GM18858 (cell line): ENCODE measurements at regions not wholly inside any gene's neighbourhood (a gene's known extent, or its start where the extent isn't known, plus 50 kb on each side); places are given as distances from the start of the nearest gene placed in this dataset.
"Not testable (repeated sequence)": the region's sequence is repeated elsewhere in the genome, so short reads cannot be mapped to it uniquely, and the experiment has no call there.

Source experiments
- ATAC-seq: cut with Tn5 transposase; IDR thresholded peaks from one replicate; pipeline ENCODE4 v1.9.1; 2021; ENCODE audit not compliant: unreplicated experiment

DNA sequence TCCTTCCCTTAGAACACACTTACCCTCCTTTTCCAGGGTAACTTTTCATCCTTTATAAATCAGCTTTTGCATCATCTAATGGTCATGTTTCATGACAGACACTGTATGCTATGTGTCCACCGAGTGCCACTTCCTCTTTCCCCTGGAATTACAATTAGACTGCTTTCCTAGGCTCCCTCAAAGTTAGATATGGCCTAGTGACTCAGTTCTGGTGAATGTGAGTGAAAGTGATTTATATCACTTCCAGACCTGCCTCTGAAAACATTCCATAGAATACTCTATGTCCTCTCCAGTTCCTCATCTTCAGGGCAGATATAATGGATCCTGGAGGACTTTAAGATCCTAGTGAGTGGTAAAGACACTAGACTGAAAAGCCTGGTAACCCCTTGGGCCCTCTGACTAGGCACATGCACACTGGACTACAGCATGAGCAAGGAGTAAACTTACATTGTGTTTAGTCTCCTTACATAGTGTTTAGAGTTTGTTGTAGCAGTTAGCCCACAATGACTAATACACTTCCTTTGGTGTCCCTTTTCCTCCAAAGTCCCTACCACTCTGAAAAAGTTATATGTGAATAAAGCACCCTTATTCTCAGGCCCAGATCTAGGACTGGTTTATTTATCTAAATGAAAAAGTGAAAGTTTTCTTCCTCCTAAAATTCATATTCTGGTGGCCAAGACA lies 59.3 kb downstream of the GPR88 start:
- ATAC-seq, result no peak

DNA sequence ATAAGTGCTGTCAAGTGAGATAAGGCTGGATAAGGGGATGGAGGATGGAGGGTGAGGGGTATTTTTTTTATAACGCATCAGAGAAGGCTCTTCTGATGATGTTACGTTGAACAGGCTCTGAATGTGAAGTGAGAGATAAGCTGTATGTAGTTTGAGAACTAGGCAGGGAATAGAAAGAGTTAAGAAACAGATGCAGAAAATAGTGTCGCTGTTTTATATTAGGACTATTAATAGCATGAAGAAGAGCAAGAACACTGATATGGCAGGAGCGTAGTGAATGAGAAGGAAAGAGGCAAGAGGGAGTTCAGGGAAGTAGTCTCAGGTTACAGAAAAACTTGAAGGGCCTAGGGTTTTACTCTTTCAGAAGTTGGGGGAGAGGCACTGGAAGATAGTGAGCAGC lies 59.8 kb downstream of the GPR88 start:
- ATAC-seq, result no peak

DNA sequence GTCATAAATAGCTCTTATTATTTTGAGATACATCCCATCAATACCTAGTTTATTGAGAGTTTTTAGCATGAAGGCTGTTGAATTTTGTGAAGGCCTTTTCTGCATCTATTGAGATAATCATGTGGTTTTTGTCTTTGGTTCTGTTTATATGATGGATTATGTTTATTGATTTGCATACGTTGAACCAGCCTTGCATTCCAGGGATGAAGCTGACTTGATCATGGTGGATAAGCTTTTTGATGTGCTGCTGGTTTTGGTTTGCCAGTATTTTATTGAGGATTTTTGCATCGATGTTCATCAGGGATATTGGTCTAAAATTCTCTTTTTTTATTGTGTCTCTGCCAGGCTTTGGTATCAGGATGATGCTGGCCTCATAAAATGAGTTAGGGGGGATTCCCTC lies 62.4 kb downstream of the GPR88 start:
- not testable (repeated sequence) for ATAC-seq

DNA sequence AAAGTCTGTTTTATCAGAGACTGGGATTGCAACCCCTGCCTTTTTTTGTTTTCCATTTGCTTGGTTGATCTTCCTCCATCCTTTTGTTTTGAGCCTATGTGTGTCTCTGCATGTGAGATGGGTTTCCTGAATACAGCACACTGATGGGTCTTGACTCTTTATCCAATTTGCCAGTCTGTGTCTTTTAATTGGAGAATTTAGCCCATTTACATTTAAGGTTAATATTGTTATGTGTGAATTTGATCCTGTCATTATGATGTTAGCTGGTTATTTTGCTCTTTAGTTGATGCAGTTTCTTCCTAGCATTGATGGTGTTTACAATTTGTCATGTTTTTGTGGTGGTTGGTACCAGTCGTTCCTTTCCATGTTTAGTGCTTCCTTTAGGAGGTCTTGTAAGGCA lies 64.1 kb downstream of the GPR88 start:
- not testable (repeated sequence) for ATAC-seq

DNA sequence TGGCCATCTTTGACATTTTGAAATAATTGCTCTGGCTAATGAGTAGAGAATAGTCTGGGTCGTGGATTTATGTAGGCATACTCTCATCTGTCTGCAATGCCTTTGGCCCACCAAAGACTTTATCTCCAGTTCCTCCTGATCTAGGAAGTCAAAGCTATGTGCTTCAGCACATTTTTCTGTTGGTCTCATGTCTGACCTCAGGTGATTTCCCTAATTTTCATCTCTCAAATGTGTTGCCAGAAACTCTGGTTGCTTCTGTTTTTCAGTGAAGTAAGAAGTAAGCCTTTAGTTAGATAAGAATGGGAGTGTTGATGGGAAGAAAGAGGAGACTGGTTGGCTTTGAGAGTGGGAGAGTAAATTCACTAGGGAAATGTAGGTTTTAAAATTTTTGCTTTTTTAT lies 66.4 kb downstream of the GPR88 start:
- peak; percentile 55 for ATAC-seq

DNA sequence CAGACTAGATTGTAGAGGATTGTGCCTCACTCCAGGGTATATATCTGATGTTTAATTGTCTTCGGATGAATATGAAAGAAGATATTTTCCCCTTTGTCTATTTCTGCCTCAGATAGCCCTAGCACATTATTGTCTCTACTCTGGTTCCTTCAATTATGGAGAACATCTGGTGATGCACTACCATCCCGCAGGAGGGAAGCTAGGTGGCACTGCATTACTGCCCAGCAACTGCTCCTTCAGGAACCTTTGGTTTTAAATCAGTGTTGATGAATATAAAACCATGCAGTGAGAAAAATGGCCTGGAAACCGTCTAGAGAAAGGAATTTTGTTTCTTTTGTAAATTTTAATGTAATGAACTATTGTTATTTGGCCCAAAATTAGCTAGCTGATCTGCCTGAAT lies 68.5 kb downstream of the GPR88 start:
- no peak for ATAC-seq

DNA sequence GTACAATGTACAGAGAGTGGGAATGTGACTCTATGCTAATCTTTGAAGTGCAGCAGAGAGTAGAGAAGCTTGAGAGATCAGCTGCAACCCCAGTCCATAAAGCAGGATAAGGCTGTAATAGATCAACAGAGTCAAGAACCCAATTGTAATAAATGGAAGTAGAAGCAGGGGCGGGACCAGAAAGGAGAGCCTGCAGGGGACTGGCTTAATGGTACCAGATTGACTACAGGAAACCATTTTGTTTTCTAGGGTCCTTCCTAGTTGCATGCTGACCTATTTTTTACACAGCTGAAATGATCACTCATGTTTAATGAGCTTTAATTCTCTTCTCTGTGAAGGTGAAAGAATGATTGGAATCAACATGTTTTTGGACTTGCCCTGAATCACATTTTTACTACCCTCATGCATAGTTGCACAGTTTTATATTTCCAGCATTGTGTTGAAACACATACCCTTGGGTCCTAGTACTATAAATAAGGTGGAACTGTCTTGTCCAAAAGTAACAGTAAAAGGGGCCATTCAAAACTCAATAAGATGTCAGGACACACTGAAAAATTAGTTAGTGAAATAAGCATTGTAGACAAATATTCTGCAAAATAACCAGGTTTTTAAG lies 69.8 kb downstream of the GPR88 start:
- no peak for ATAC-seq

DNA sequence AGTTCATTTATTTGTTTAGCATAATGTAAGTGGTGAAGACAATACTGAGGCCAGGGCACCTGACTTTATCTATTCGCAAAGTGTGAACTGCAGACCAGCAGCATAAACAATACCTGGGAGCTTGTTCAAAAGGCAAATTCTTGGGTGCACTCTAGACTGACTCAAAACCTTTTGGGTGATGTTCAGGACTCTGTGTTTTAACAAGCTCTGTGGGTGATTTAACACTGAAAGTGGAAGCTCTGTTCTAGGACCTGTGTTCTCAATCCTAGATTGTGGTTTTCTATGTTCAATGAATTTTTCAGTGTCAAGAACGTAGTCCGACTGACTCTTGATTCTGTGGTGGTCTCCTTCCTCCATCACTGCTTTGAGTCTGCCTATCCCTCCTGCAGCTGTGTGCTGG lies 71.9 kb downstream of the GPR88 start:
- no peak for ATAC-seq

DNA sequence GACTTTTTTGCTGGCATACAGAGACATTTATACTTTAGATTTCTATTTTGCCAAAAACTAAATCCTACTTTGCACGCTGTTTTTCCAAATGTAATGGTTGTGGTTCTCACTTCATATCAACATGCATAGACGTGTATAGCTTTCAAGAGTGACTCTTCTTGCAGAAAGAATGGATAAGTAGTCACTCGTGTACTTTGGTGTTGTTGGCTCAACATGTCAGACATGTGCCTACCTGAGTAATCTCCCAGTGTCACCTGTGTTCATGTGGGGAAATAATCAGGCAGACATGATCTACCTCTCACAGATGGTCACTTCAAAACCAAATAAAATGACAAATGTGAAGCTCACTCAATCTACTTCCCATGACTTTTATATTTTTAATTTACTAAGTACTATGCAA lies 73.1 kb downstream of the GPR88 start:
- ATAC-seq, result no peak

DNA sequence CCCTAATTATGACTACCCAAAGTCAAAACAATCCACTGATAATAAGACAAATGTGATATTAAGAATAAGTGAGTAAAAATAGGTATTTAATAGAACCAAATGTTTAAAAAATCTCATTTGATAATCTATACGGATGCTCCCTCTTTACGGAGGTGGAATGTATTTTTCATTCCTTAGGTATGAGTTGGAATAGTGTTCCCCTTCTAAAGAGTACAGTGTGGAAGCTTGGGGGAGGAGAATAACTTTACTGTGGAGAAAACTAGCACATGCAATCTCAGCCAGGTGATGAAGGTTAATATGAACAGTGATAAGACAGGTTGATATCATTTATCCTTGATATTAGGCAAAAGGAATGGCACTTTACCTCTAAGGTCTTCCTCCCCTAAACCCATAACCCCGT lies 74.6 kb downstream of the GPR88 start:
- ATAC-seq, result no peak

DNA sequence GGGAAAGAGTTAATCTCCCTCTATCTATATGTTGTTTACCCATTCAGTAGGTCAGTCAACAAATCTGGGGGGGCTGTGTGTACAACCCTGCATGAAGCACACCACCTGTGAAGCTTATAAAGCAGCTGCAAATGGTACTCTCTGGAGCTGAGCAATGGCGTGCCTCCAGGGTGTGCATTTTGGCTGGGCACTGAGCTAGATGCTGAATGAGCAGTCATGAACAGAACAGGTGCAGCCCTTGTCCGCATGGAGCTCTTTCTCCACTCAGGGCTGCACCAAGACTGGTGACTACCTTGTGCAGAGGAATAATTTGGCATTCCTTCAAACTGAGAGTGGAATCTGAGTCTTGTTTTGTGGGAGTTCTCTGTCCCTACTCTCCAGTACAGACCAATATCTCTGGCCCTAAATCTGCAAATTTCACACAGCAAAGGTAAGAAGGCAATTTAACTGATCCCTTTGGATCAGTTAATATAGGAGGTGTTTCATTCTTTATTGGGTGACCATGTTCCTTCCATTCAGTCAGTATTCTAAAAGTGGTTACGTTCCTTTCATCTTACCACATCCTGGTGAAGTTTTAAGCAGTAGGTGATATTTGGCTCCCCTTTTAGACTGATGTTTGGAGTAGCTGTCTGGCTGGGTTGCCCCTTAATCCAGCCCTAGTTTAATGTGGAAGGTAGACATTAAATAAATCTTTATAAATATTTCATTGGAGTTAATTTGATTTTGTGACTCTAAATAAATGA lies 76.0 kb downstream of the GPR88 start:
- no peak for ATAC-seq

DNA sequence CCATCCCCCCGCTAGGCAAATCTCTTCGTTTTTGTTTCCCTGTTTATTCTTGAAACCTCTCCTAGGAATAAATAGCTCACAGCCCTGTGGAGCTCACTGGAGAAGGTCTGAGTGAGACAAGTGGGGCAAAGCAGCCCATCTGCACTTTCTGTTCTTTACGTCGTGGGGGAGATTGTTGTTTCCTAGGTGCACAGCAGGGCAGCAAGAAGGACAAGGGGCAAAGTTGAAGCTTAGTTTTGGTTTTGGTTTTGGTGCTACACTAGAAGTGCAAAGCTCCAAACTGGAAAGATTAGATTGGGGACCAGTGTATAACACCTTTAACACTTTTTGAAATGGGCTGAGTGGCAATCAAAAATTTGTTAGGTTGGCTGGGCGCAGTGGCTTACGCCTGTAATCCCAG lies 76.6 kb downstream of the GPR88 start:
- ATAC-seq, result no peak

DNA sequence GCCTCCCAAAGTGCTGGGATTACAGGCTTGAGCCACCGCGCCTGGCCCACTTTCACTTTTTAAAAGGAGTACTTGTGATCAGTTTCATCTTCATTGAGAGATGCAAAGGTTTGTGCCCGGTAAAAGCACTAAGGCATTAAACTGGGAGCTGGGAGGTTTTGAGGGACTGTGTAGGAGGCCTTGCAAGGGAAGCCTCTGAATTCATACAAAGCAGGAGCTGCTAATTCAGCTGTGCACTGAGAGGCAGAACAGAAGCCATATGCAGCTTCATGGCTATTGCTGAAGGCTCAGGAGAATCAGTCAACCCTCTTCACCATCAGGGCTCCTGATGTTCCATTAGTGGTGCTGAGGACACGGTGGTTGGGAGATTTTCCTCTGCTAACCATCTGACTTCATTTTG lies 77.7 kb downstream of the GPR88 start:
- ATAC-seq, result no peak

DNA sequence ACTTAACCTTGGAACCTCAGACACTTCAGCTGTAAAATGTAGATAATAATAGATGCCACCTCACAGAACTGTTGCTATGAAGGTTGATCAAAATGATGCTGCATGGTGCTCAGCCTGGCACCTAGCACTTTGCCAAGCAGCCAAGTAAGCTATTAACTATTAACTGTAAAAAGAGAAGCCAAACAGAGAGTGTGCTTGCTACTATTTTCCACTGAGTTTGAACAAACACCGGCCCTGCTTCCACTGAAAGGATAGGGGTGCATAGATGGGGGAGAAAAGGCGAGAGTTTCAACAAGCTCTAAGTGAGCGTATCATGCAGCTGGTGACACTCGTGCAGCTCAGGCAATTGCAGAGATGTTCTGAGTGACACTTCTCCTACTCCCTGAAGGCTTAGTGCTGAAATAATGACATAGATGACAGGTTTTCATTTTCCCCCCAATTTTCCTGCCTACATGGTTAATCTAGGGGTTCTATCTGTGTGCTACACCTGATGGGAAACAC lies 78.2 kb downstream of the GPR88 start:
- ATAC-seq, result no peak

DNA sequence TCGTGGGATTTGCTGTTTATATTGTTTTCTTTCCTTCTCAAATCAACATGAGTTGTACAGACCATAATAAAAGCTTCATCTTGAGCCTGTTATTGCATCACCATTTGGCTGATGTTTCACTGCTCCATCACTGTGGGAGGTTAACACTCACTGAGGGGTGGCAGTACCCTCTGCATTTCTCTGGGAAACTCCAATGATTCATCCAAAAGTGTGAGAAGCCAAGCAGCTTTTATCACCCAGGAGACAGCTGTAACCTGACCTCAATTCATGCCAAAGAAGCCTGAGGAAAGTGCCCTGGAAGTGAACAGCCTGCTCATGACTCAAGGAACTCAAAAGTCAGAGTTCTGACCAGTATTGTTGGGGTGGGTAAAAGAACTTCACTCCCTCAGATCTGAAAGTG lies 84.1 kb downstream of the GPR88 start:
- no peak for ATAC-seq

DNA sequence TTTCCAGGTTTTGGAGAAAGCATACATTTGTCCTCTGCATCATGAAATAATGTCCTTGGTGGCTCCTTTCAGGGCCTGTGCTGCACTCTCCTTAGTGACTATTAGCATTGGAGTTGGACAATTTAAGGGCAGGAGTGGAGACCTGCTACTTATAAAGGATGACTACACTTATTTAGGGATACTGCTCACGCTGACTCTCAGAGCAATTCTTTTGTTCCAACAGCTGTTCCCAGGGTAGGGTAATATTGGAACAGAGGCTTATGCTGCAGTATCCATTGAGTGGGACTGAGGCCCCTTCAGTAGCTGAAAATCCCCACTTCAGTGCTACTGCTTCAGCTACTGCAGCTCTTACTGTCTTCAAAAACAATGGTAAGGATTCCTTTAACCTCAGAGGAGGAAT lies 84.6 kb downstream of the GPR88 start:
- no peak for ATAC-seq

DNA sequence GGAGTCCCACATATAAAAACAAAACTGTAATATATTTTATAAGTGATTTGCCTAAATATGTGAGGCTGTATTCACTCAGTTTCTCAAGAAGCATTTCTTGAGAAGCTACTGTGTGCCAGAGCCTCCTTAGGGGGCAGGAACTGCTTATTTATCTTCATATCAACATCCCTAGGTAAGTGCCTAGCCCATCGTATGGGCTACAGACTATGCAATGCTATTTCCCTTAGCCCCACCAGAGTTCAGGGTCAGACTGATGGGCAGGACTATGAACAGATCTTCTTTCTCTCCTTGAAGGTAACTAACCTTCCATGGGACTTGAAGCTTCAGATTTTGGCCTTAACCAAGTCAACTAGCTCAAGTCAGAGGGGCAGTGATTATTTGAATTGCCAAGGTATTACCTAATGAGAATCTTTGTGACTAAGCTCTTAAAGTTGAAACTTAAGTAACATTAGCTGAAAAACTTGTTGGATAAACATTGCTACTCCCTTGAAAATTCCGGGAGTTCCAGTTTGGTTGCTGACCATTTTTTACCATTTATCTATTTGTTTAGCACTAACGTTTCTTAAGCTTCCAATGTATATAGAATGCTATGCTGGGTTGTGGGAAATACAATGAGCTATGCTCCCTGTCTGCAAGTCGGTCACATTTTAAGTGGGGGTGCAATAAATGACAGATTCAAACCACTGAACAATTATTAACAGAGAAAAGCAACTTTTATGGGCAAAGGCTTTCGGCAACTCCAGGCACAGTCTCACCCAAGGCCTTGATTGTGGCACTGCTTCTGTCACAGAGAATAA lies 85.2 kb downstream of the GPR88 start:
- ATAC-seq, result no peak

DNA sequence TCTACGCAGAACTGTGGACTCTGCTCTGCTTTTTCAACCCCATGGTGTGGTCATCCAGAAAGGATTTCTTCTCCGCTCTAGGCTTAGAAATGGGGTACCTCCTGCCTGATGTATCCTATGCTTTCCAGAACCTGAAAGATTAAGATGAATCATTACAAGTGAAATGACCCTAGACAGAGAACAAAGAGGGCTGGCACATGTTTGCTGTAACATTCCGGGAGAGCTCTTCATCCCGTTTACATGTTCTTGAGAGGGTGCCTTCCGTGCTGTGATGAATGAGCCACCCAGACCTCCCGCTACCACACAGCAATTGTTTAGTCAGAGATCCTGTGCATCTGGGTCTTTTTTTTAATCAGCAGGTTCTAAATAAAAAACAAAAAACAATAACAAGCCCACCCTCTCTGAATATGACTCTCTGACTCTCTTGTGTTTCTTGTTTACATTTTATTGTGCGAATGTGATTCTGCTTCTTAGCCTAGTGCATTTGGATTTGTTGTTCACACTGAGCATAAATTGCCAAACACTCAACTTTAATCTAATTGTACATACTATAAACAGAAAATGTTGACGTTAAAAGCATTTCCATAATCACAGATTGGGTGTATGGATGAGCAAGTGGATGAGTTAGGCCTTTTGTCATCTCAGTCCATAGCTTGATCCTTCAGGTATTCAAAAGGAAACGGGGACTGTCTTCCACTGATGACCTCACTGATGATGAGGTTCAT lies 87.1 kb downstream of the GPR88 start:
- no peak for ATAC-seq

DNA sequence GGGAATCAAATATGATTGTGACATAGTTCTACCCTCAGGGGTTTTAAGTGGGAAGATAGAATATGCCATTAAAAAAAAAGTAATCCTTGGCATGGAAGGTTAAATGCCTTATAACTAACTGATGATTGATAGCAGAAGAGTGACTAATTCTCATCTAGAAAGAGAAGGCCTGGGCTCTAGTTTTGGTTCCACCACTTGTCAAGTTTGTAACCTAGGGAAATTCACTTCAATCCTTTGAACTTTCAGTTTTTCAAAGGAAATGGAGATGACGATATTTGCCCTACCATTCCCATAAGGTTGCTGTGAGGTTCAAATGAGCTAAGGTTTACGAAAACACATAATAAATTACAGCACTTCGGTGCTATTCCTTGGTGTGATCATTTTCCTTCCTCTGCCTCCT lies 88.5 kb downstream of the GPR88 start:
- no peak for ATAC-seq

DNA sequence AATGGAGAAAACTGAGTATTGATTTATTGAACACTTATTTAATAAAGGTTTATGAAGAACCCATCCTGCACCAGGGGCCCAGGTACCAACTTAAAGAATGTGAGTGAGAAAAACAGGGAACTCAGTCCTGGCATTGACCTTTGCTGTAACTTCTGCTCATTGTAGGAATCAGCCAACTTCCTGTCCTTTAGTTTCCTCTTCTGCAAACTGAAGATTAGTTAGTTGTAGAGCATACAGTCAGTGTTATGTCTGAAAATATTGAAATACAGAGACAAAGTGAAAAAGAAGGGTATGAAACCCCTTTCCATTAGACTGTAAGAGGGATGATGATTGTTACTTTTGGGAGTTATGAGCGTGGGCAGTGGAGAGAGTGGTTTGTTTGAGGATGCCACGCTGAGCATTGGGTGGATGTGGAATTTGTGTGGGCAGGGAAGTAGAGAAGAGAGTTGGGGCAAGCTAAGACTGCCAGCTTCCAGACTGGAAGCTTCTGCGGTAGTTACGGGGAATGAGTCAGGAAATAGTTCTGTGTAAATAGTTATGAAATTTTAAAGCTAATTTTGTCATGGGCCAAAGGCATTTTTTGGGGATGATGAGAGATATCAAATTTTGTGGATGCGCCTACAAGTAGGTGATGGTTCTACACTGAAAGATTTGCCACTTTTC lies 89.2 kb downstream of the GPR88 start:
- ATAC-seq, result no peak
